IMR-90 (cell line): ENCODE measurements at regions not wholly inside any gene's neighbourhood (a gene's known extent, or its start where the extent isn't known, plus 50 kb on each side); places are given as distances from the start of the nearest gene placed in this dataset.

Source experiments
- ATAC-seq: fragments of 200-7000 bp; cut with Tn5 transposase; 2 replicates; pipeline ENCODE4 v1.9.1; 2020; ENCODE audit warnings: low read depth, mild to moderate bottlenecking, moderate library complexity
- BruUV-seq: library from RNA; stranded (reverse); fragments of 400-500 nt; replicated peaks from 2 replicates; lab custom pipeline; 2021; lab: Mats Ljungman, UMichigan
- CTCF ChIA-PET: fragments of 300-600 bp; formaldehyde crosslinking; extraction: SDS; loops from one replicate; lab custom pipeline; 2021; ENCODE audit warnings: antibody characterized with exemption; lab: Yijun Ruan, JAX
- POLR2A ChIA-PET: fragments of 300-600 bp; sonication (Branson Sonifier 250); formaldehyde crosslinking; loops from one replicate; lab custom pipeline; 2022; ENCODE audit warnings: antibody characterized with exemption; ENCODE audit not compliant: unreplicated experiment; lab: Charles Lee
- DNase-seq: peaks from one replicate; pipeline ENCODE4 v3.0.0; 2013
- H2AFZ ChIP-seq: replicated peaks from 2 replicates; pipeline ENCODE3; 2013; ENCODE audit warnings: low read length, mild to moderate bottlenecking; ENCODE audit not compliant: poor library complexity
- H2AK5ac ChIP-seq: 2 replicates; pipeline ENCODE4 v1.6.1; 2013; ENCODE audit warnings: low read depth, low read length, inconsistent platforms
- H2AK9ac ChIP-seq: replicated peaks from 2 replicates; pipeline ENCODE3; 2013; ENCODE audit warnings: mild to moderate bottlenecking, low read depth, low read length, moderate library complexity; ENCODE audit not compliant: poor library complexity
- H2BK120ac ChIP-seq: 2 replicates; pipeline ENCODE4 v1.6.1; 2013; ENCODE audit warnings: low read depth, low read length, inconsistent platforms
- H2BK15ac ChIP-seq: 3 replicates; pipeline ENCODE4 v1.6.1; 2013; ENCODE audit warnings: low read depth, low read length, inconsistent platforms
- H2BK20ac ChIP-seq: 2 replicates; pipeline ENCODE4 v1.6.1; 2013; ENCODE audit warnings: low read depth, mild to moderate bottlenecking, inconsistent platforms, low read length, moderate library complexity
- H2BK5ac ChIP-seq: 2 replicates; pipeline ENCODE4 v1.6.1; 2013; ENCODE audit warnings: mild to moderate bottlenecking, low read depth, low read length, inconsistent platforms; ENCODE audit not compliant: poor library complexity, severe bottlenecking
- H3K14ac ChIP-seq: replicated peaks from 2 replicates; pipeline ENCODE4 v1.6.1; 2013; ENCODE audit warnings: low read depth, low read length, inconsistent platforms
- H3K18ac ChIP-seq: 2 replicates; pipeline ENCODE4 v1.6.1; 2013; ENCODE audit warnings: low read depth, low read length, control low read depth
- H3K23ac ChIP-seq: 2 replicates; pipeline ENCODE4 v1.6.1; 2013; ENCODE audit warnings: low read depth, low read length, inconsistent platforms
- H3K27ac ChIP-seq: 2 replicates; pipeline ENCODE4 v1.5.1; 2013; ENCODE audit warnings: mild to moderate bottlenecking, control low read depth, low read length; ENCODE audit not compliant: insufficient read depth
- H3K27me3 ChIP-seq: 2 replicates; pipeline ENCODE4 v1.6.1; 2013; ENCODE audit warnings: low read length; ENCODE audit not compliant: control insufficient read depth, insufficient read depth
- H3K36me3 ChIP-seq: 2 replicates; pipeline ENCODE4 v1.6.1; 2013; ENCODE audit warnings: low read length, mixed read lengths; ENCODE audit not compliant: control insufficient read depth, insufficient read depth
- H3K4ac ChIP-seq: 2 replicates; pipeline ENCODE4 v1.6.1; 2013; ENCODE audit warnings: low read depth, low read length, inconsistent platforms
- H3K4me1 ChIP-seq: 2 replicates; pipeline ENCODE4 v1.6.1; 2013; ENCODE audit warnings: low read length, mixed read lengths; ENCODE audit not compliant: control insufficient read depth, insufficient read depth
- H3K4me2 ChIP-seq: 2 replicates; pipeline ENCODE4 v1.6.1; 2013; ENCODE audit warnings: low read depth, mild to moderate bottlenecking, control low read depth, low read length, moderate library complexity
- H3K4me3 ChIP-seq: 2 replicates; pipeline ENCODE4 v1.5.1; 2013; ENCODE audit warnings: low read depth, mild to moderate bottlenecking, control low read depth, low read length, moderate library complexity; ENCODE audit not compliant: insufficient read depth
- H3K56ac ChIP-seq: 2 replicates; pipeline ENCODE4 v1.6.1; 2013; ENCODE audit warnings: low read length, inconsistent platforms; ENCODE audit not compliant: insufficient read depth; ENCODE audit errors: extremely low read depth
- H3K79me1 ChIP-seq, 2 experiments: 2 replicates each; pipeline ENCODE4 v1.6.1; 2013; ENCODE audit warnings: low read length in 2 of 2, inconsistent platforms in 1 of 2, low read depth in 1 of 2
- H3K9ac ChIP-seq: 2 replicates; pipeline ENCODE4 v1.6.1; 2013; ENCODE audit warnings: low read depth, low read length, control low read depth
- H3K9me1 ChIP-seq: 2 replicates; pipeline ENCODE4 v1.6.1; 2013; ENCODE audit warnings: low read length, inconsistent platforms; ENCODE audit not compliant: insufficient read depth
- H3K9me3 ChIP-seq: 2 replicates; pipeline ENCODE4 v1.6.1; 2013; ENCODE audit warnings: low read length; ENCODE audit not compliant: control insufficient read depth, insufficient read depth
- H4K20me1 ChIP-seq: 2 replicates; pipeline ENCODE4 v1.6.1; 2013; ENCODE audit warnings: low read length, inconsistent platforms; ENCODE audit not compliant: insufficient read depth
- H4K5ac ChIP-seq: 2 replicates; pipeline ENCODE4 v1.6.1; 2013; ENCODE audit warnings: mild to moderate bottlenecking, low read depth, low read length, control low read depth
- H4K8ac ChIP-seq, 2 experiments: 2 replicates each; pipeline ENCODE4 v1.6.1; 2013; ENCODE audit warnings: low read depth in 2 of 2, low read length in 2 of 2, control low read depth in 1 of 2, inconsistent platforms in 1 of 2
- H4K91ac ChIP-seq: 2 replicates; pipeline ENCODE4 v1.6.1; 2013; ENCODE audit warnings: low read depth, low read length, inconsistent platforms; ENCODE audit not compliant: insufficient read depth
- CEBPB ChIP-seq: IDR thresholded peaks from 2 replicates; pipeline ENCODE4 v1.6.1; 2012; ENCODE audit warnings: low read depth, low read length, improper control_type of control experiment
- CTCF ChIP-seq: conservative IDR thresholded peaks from 2 replicates; pipeline ENCODE4 v1.5.1; 2012; ENCODE audit warnings: mild to moderate bottlenecking, low read depth, low read length, improper control_type of control experiment
- ELK1 ChIP-seq: fragments of 150-350 bp; IDR thresholded peaks from 2 replicates; pipeline ENCODE4 v1.6.1; 2016; ENCODE audit warnings: low read depth, mild to moderate bottlenecking, low read length, moderate library complexity, borderline replicate concordance
- MAFK ChIP-seq: IDR thresholded peaks from 2 replicates; pipeline ENCODE4 v1.6.1; 2012; ENCODE audit warnings: low read depth, low read length, improper control_type of control experiment
- MAZ ChIP-seq: IDR thresholded peaks from 2 replicates; pipeline ENCODE4 v1.6.1; 2012; ENCODE audit warnings: low read depth, mild to moderate bottlenecking, low read length, improper control_type of control experiment, moderate library complexity, borderline replicate concordance
- MXI1 ChIP-seq: IDR thresholded peaks from 2 replicates; pipeline ENCODE4 v1.6.1; 2012; ENCODE audit warnings: low read depth, mild to moderate bottlenecking, low read length, moderate library complexity, borderline replicate concordance
- NFE2L2 ChIP-seq: fragments of 150-350 bp; IDR thresholded peaks from 2 replicates; pipeline ENCODE4 v1.6.1; 2016; ENCODE audit warnings: low read depth, mild to moderate bottlenecking, low read length
- POLR2A ChIP-seq: IDR thresholded peaks from 2 replicates; pipeline ENCODE4 v1.6.1; 2012; ENCODE audit warnings: mild to moderate bottlenecking, low read depth, low read length
- RCOR1 ChIP-seq: IDR thresholded peaks from 2 replicates; pipeline ENCODE4 v1.6.1; 2012; ENCODE audit warnings: mild to moderate bottlenecking, low read length, improper control_type of control experiment; ENCODE audit not compliant: insufficient replicate concordance
- RFX5 ChIP-seq: IDR thresholded peaks from 2 replicates; pipeline ENCODE4 v1.8.0; 2012; ENCODE audit warnings: low read depth, mild to moderate bottlenecking, low read length, moderate library complexity
- USF2 ChIP-seq: fragments of 150-350 bp; IDR thresholded peaks from 2 replicates; pipeline ENCODE4 v1.6.1; 2017; ENCODE audit warnings: mild to moderate bottlenecking, antibody characterized with exemption, low read length, low read depth
- whole genome bisulfite sequencing, 2 experiments: methylation state at CpG; one replicate each; pipeline versions ENCODE4 v1.1.5 to v1.1.7; 2013; ENCODE audit warnings: missing lambda C conversion rate in 2 of 2; ENCODE audit not compliant: insufficient read length in 1 of 2; ENCODE audit errors: extremely low coverage in 2 of 2; 5-methylcytosine and 5-hydroxymethylcytosine counted together
- dilution Hi-C: fragments of 300-500 bp; cut with HindIII; formaldehyde crosslinking; loops from one replicate; pipeline ENCODE4 v1.14.3; 2018; ENCODE audit warnings: low sequenced_read_pairs; ENCODE audit not compliant: unreplicated experiment
- in situ Hi-C: fragments of 300-500 bp; cut with MboI; formaldehyde crosslinking; loops from 3 replicates; pipeline ENCODE4 v1.14.3; 2019; ENCODE audit warnings: low sequenced_read_pairs, inconsistent platforms, mixed read lengths
- intact Hi-C: fragments of 100-400 bp; cut with micrococcal nuclease; formaldehyde crosslinking; loops from 2 replicates; pipeline ENCODE4 v1.10.0; 2022

- no peak for DNase-seq
- Histone ChIP-seq H3K18ac (no peak overlapping the region), H3K4me1 (no peaks in the 10 kb centered on the region), H3K27ac (no peak overlapping the region), H2BK5ac (no peak overlapping the region), H3K4me2 (no peak overlapping the region), H3K4ac (no peak overlapping the region), H3K9ac (no peak overlapping the region), H2BK20ac (no peak overlapping the region), H3K79me1 (no peaks in the 10 kb centered on the region), H2BK15ac (no peak overlapping the region), H2AK9ac (no peak overlapping the region), H2AK5ac (no peak overlapping the region), H3K27me3 (no peaks in the 10 kb centered on the region; the same call in 1 of the 2 replicates), H3K9me1 (no peaks in the 10 kb centered on the region), H3K4me3 (no peak overlapping the region), H2BK120ac (no peak overlapping the region), H2AFZ (no peak overlapping the region), H4K8ac (no peak overlapping the region), H3K9me3 (no peaks in the 10 kb centered on the region), H4K91ac (no peak overlapping the region), H3K14ac (no peak overlapping the region), H3K36me3 (no peaks in the 10 kb centered on the region), H3K23ac (no peak overlapping the region), H3K56ac (no peak overlapping the region), H4K20me1 (no peaks in the 10 kb centered on the region), H4K5ac (no peak overlapping the region)
- no peak for ATAC-seq
- in situ Hi-C loops = loop anchor here (10.0 kb wide), 1 partner anchor 650 kb away; no protein-coding TSS in a partner anchor
- POLR2A ChIA-PET = no interaction called here
- intact Hi-C loops = loop anchor here (10.0 kb wide), 1 partner anchor 1090 kb away; no protein-coding TSS in a partner anchor
- BruUV-seq = no TSS peak
- no CpG with 5 or more reads among the region's 1 CpG for WGBS, 2 experiments
- dilution Hi-C loops = no loop called here
- CTCF ChIA-PET = no interaction called here
- no peak for TF ChIP-seq CTCF
- no peak for TF ChIP-seq ELK1
- TF ChIP-seq MXI1 = no peak
- TF ChIP-seq MAZ = no peak
- no peak for TF ChIP-seq RCOR1
- TF ChIP-seq USF2 = no peak
- TF ChIP-seq POLR2A = no peak
- no peak for TF ChIP-seq MAFK
- TF ChIP-seq CEBPB = no peak
- TF ChIP-seq RFX5 = no peak
- TF ChIP-seq NFE2L2 = no peak
Measured at GRCh38 chrX:131634900-131635299, 91.0 kb downstream of the OR13H1 start.
